22Rv1 (cell line): ENCODE measurements at regions not wholly inside any gene's neighbourhood (a gene's known extent, or its start where the extent isn't known, plus 50 kb on each side); places are given as distances from the start of the nearest gene placed in this dataset.

Experiments used
- H3K27ac ChIP-seq: fragments of 450-650 bp; 2 replicates; pipeline ENCODE4 v1.5.1; 2017
- CTCF ChIP-seq: fragments of 450-650 bp; IDR thresholded peaks from 2 replicates; pipeline ENCODE4 v1.5.1; 2017; ENCODE audit warnings: mild to moderate bottlenecking
- ZFX ChIP-seq: fragments of 450-650 bp; IDR thresholded peaks from 2 replicates; pipeline ENCODE4 v1.6.1; 2017; ENCODE audit warnings: antibody characterized with exemption, borderline replicate concordance

- TF ChIP-seq CTCF = no peak
- no peak for TF ChIP-seq ZFX
- H3K27ac ChIP-seq = no peak overlapping the region
Observed at GRCh38 chr17:6306820-6307219, 128.1 kb downstream of the AIPL1 start.

GRCh38 chr17:6305613-6306360, 129.1 kb downstream of the AIPL1 start:
- H3K27ac ChIP-seq = no peak overlapping the region
- TF ChIP-seq CTCF (no peak), ZFX (no peak)

- TF ChIP-seq CTCF (no peak), ZFX (no peak)
- no peak overlapping the region for H3K27ac ChIP-seq
Observed at GRCh38 chr17:6304894-6305612, 129.9 kb downstream of the AIPL1 start.

GRCh38 chr17:6303664-6304063, 131.3 kb downstream of the AIPL1 start:
- TF ChIP-seq ZFX (no peak), CTCF (no peak)
- no peak overlapping the region for H3K27ac ChIP-seq

GRCh38 chr17:6299275-6299674, 135.6 kb downstream of the AIPL1 start:
- no peak for TF ChIP-seq ZFX
- no peak for TF ChIP-seq CTCF

GRCh38 chr17:6297960-6298359, 137.0 kb downstream of the AIPL1 start:
- no peak for TF ChIP-seq CTCF
- TF ChIP-seq ZFX = no peak
- no peak overlapping the region for H3K27ac ChIP-seq

More at GRCh38 chr17:6299275-6299674, 135.6 kb downstream of the AIPL1 start:
- no peak overlapping the region for H3K27ac ChIP-seq

GRCh38 chr17:6297119-6297518, 137.8 kb downstream of the AIPL1 start:
- H3K27ac ChIP-seq = no peak overlapping the region
- TF ChIP-seq CTCF (no peak), ZFX (no peak)
